ENCODE measurements at regions not wholly inside any gene's neighbourhood (a gene's known extent, or its start where the extent isn't known, plus 50 kb on each side); places are given as distances from the start of the nearest gene placed in this dataset.
"Not testable (repeated sequence)": the region's sequence is repeated elsewhere in the genome, so short reads cannot be mapped to it uniquely, and the experiment has no call there.

- Histone ChIP-seq H3K9me3 (no peaks in the 10 kb centered on the region), H3K27ac (no peak overlapping the region), H3K27me3 (peaks cover 0 to 16% (median 4%) of the 10 kb centered on the region in 3 donors), H3K4me3 (no peak overlapping the region), H3K4me1 (no peaks in the 10 kb centered on the region), H3K36me3 (no peaks in the 10 kb centered on the region)
- DNase-seq: no peak
- no peak for ATAC-seq
- intact Hi-C loops (cut with DNase I; ENCODE audit: low total_unique reads): no loop called here
- no peak for TF ChIP-seq POLR2A (IDR thresholded peaks at IDR 0.05)
- no peak for TF ChIP-seq CTCF (IDR thresholded peaks at IDR 0.05 in 4 of 5, conservative IDR thresholded peaks at IDR 0.05 in 1 of 5)
- in situ Hi-C loops (cut with MboI; ENCODE audit: low sequenced_read_pairs in 4 of 4): no loop called here
Observed at GRCh38 chrX:107384397-107385105, 64.9 kb upstream of the FRMPD3 start.

GRCh38 chrX:107389726-107390125 is 59.7 kb upstream of the FRMPD3 start:
- Histone ChIP-seq H3K36me3 (no peaks in the 10 kb centered on the region), H3K4me3 (no peak overlapping the region), H3K4me1 (no peaks in the 10 kb centered on the region), H3K27ac (no peak overlapping the region), H3K9me3 (no peaks in the 10 kb centered on the region), H3K27me3 (peaks cover 0 to 9% (median 0%) of the 10 kb centered on the region in 3 donors)
- ATAC-seq (no peak), DNase-seq (no peak)
- in situ Hi-C loops (cut with MboI; ENCODE audit: low sequenced_read_pairs in 4 of 4): no loop called here
- TF ChIP-seq CTCF (IDR thresholded peaks at IDR 0.05 in 4 of 5, conservative IDR thresholded peaks at IDR 0.05 in 1 of 5) (no peak), POLR2A (IDR thresholded peaks at IDR 0.05) (no peak)
- intact Hi-C loops (cut with DNase I; ENCODE audit: low total_unique reads): no loop called here

- H3K9me3 ChIP-seq; intact Hi-C loops (cut with DNase I; ENCODE audit: low total_unique reads); in situ Hi-C loops (cut with MboI; ENCODE audit: low sequenced_read_pairs in 4 of 4); H3K4me1 ChIP-seq; ATAC-seq; H3K27me3 ChIP-seq; H3K4me3 ChIP-seq; H3K27ac ChIP-seq; DNase-seq; H3K36me3 ChIP-seq: not testable (repeated sequence)
Observed at GRCh38 chrX:107393656-107394055, 55.8 kb upstream of the FRMPD3 start.

- Histone ChIP-seq H3K27me3 (peaks cover 0 to 4% (median 0%) of the 10 kb centered on the region in 3 donors), H3K36me3 (no peaks in the 10 kb centered on the region), H3K4me3 (no peak overlapping the region), H3K9me3 (no peaks in the 10 kb centered on the region), H3K4me1 (no peaks in the 10 kb centered on the region), H3K27ac (no peak overlapping the region)
- DNase-seq (no peak), ATAC-seq (no peak)
- intact Hi-C loops (cut with DNase I; ENCODE audit: low total_unique reads) (no loop called here), in situ Hi-C loops (cut with MboI; ENCODE audit: low sequenced_read_pairs in 4 of 4) (no loop called here)
- no peak for TF ChIP-seq CTCF (IDR thresholded peaks at IDR 0.05 in 4 of 5, conservative IDR thresholded peaks at IDR 0.05 in 1 of 5)
- TF ChIP-seq POLR2A (IDR thresholded peaks at IDR 0.05): no peak
Observed at GRCh38 chrX:107396235-107396634, 53.2 kb upstream of the FRMPD3 start.

GRCh38 chrX:107396783-107397182 is 52.7 kb upstream of the FRMPD3 start:
- ATAC-seq (no peak), DNase-seq (no peak)
- intact Hi-C loops (cut with DNase I; ENCODE audit: low total_unique reads) (no loop called here), in situ Hi-C loops (cut with MboI; ENCODE audit: low sequenced_read_pairs in 4 of 4) (no loop called here)
- Histone ChIP-seq H3K4me3 (no peak overlapping the region), H3K36me3 (no peaks in the 10 kb centered on the region), H3K9me3 (no peaks in the 10 kb centered on the region), H3K4me1 (no peaks in the 10 kb centered on the region), H3K27ac (no peak overlapping the region), H3K27me3 (peaks cover 0 to 4% (median 0%) of the 10 kb centered on the region in 3 donors)
- TF ChIP-seq CTCF (IDR thresholded peaks at IDR 0.05 in 4 of 5, conservative IDR thresholded peaks at IDR 0.05 in 1 of 5): no peak
